Activated T-cell treated with anti-CD3 and anti-CD28 coated beads, Interleukin-2, amount 50 U/mL, for 24 hours (primary cell): ENCODE measurements at regions not wholly inside any gene's neighbourhood (a gene's known extent, or its start where the extent isn't known, plus 50 kb on each side); places are given as distances from the start of the nearest gene placed in this dataset.

Experiments
- DNase-seq: peaks from one replicate; pipeline ENCODE4 v3.0.0-alpha.2; 2020
- H3K27ac Mint-ChIP-seq: 2 replicates; pipeline ENCODE4 v1.8.0; 2020; ENCODE audit warnings: mild to moderate bottlenecking, mixed read lengths
- H3K27me3 Mint-ChIP-seq: 2 replicates; pipeline ENCODE4 v1.8.0; 2020; ENCODE audit warnings: mixed read lengths
- H3K36me3 Mint-ChIP-seq: 2 replicates; pipeline ENCODE4 v1.8.0; 2020; ENCODE audit warnings: low read depth, mixed read lengths
- H3K4me1 Mint-ChIP-seq: 2 replicates; pipeline ENCODE4 v1.8.0; 2020; ENCODE audit warnings: low read depth, mixed read lengths
- H3K4me3 Mint-ChIP-seq: 2 replicates; pipeline ENCODE4 v1.8.0; 2020; ENCODE audit warnings: mild to moderate bottlenecking, moderate library complexity, mixed read lengths
- H3K9me3 Mint-ChIP-seq: 2 replicates; pipeline ENCODE4 v1.8.0; 2020; ENCODE audit warnings: mixed read lengths

GRCh38 chr10:29124864-29125263, 164.0 kb upstream of the LYZL1 start:
- no peaks in the 10 kb centered on the region for H3K4me1 Mint-ChIP-seq
- no peak overlapping the region for H3K4me3 Mint-ChIP-seq
- H3K27ac Mint-ChIP-seq, result no peak overlapping the region
- H3K9me3 Mint-ChIP-seq, result no peaks in the 10 kb centered on the region
- DNase-seq, result no peak
- H3K36me3 Mint-ChIP-seq, result no peaks in the 10 kb centered on the region
- H3K27me3 Mint-ChIP-seq, result peaks cover 3% of the 10 kb centered on the region

GRCh38 chr10:29127037-29127700, 161.7 kb upstream of the LYZL1 start:
- Mint-ChIP-seq H3K4me3 (no peak overlapping the region), H3K27ac (no peak overlapping the region)
- DNase-seq, result no peak

GRCh38 chr10:29127731-29128130, 161.1 kb upstream of the LYZL1 start:
- no peaks in the 10 kb centered on the region for H3K4me1 Mint-ChIP-seq
- H3K27ac Mint-ChIP-seq, result no peak overlapping the region
- no peak overlapping the region for H3K4me3 Mint-ChIP-seq
- H3K9me3 Mint-ChIP-seq, result no peaks in the 10 kb centered on the region
- H3K36me3 Mint-ChIP-seq, result no peaks in the 10 kb centered on the region
- H3K27me3 Mint-ChIP-seq, result peaks cover 23% of the 10 kb centered on the region
- DNase-seq, result no peak

More at GRCh38 chr10:29127037-29127700, 161.7 kb upstream of the LYZL1 start:
- H3K36me3 Mint-ChIP-seq, result no peaks in the 10 kb centered on the region
- H3K9me3 Mint-ChIP-seq, result no peaks in the 10 kb centered on the region
- H3K4me1 Mint-ChIP-seq, result no peaks in the 10 kb centered on the region
- peaks cover 17% of the 10 kb centered on the region for H3K27me3 Mint-ChIP-seq

- no peaks in the 10 kb centered on the region for H3K4me1 Mint-ChIP-seq
- no peak for DNase-seq
- H3K27ac Mint-ChIP-seq, result no peak overlapping the region
- no peak overlapping the region for H3K4me3 Mint-ChIP-seq
- H3K27me3 Mint-ChIP-seq, result peaks cover 28% of the 10 kb centered on the region
- H3K9me3 Mint-ChIP-seq, result no peaks in the 10 kb centered on the region
- H3K36me3 Mint-ChIP-seq, result no peaks in the 10 kb centered on the region
These were observed 158.6 kb upstream of the LYZL1 start for GRCh38 chr10:29130190-29130673.

GRCh38 chr10:29131952-29132547, 156.8 kb upstream of the LYZL1 start:
- H3K4me3 Mint-ChIP-seq, result no peak overlapping the region
- H3K36me3 Mint-ChIP-seq, result no peaks in the 10 kb centered on the region
- no peaks in the 10 kb centered on the region for H3K9me3 Mint-ChIP-seq
- DNase-seq, result no peak
- peaks cover 28% of the 10 kb centered on the region for H3K27me3 Mint-ChIP-seq
- no peak overlapping the region for H3K27ac Mint-ChIP-seq
- no peaks in the 10 kb centered on the region for H3K4me1 Mint-ChIP-seq

GRCh38 chr10:29132551-29133111, 156.2 kb upstream of the LYZL1 start:
- no peak for DNase-seq
- H3K4me3 Mint-ChIP-seq, result no peak overlapping the region
- peaks cover 29% of the 10 kb centered on the region for H3K27me3 Mint-ChIP-seq

GRCh38 chr10:29135337-29135736, 153.5 kb upstream of the LYZL1 start:
- H3K9me3 Mint-ChIP-seq, result no peaks in the 10 kb centered on the region
- DNase-seq, result no peak
- no peak overlapping the region for H3K27ac Mint-ChIP-seq
- H3K4me1 Mint-ChIP-seq, result no peaks in the 10 kb centered on the region
- H3K36me3 Mint-ChIP-seq, result no peaks in the 10 kb centered on the region
- H3K27me3 Mint-ChIP-seq, result peaks cover 25% of the 10 kb centered on the region
- no peak overlapping the region for H3K4me3 Mint-ChIP-seq

More at GRCh38 chr10:29132551-29133111, 156.2 kb upstream of the LYZL1 start:
- Mint-ChIP-seq H3K4me1 (no peaks in the 10 kb centered on the region), H3K9me3 (no peaks in the 10 kb centered on the region), H3K27ac (no peak overlapping the region), H3K36me3 (no peaks in the 10 kb centered on the region)

- no peaks in the 10 kb centered on the region for H3K4me1 Mint-ChIP-seq
- no peak overlapping the region for H3K4me3 Mint-ChIP-seq
- H3K27me3 Mint-ChIP-seq, result peaks cover 21% of the 10 kb centered on the region
- H3K36me3 Mint-ChIP-seq, result no peaks in the 10 kb centered on the region
- H3K27ac Mint-ChIP-seq, result no peak overlapping the region
- DNase-seq, result no peak
- no peaks in the 10 kb centered on the region for H3K9me3 Mint-ChIP-seq
These were observed 152.5 kb upstream of the LYZL1 start for GRCh38 chr10:29136411-29136810.

- no peaks in the 10 kb centered on the region for H3K36me3 Mint-ChIP-seq
- no peaks in the 10 kb centered on the region for H3K9me3 Mint-ChIP-seq
- no peak overlapping the region for H3K4me3 Mint-ChIP-seq
- H3K27ac Mint-ChIP-seq, result no peak overlapping the region
- DNase-seq, result no peak
- no peaks in the 10 kb centered on the region for H3K4me1 Mint-ChIP-seq
- peaks cover 18% of the 10 kb centered on the region for H3K27me3 Mint-ChIP-seq
These were observed 148.7 kb upstream of the LYZL1 start for GRCh38 chr10:29140151-29140550.

- Mint-ChIP-seq H3K27ac (no peak overlapping the region), H3K9me3 (no peaks in the 10 kb centered on the region), H3K4me3 (no peak overlapping the region), H3K36me3 (no peaks in the 10 kb centered on the region), H3K4me1 (no peaks in the 10 kb centered on the region), H3K27me3 (peaks cover 24% of the 10 kb centered on the region)
- no peak for DNase-seq
These were observed 147.9 kb upstream of the LYZL1 start for GRCh38 chr10:29140991-29141390.

- Mint-ChIP-seq H3K9me3 (no peaks in the 10 kb centered on the region), H3K27ac (no peak overlapping the region), H3K4me1 (no peaks in the 10 kb centered on the region), H3K27me3 (peaks cover 27% of the 10 kb centered on the region), H3K4me3 (no peak overlapping the region), H3K36me3 (no peaks in the 10 kb centered on the region)
- no peak for DNase-seq
These were observed 147.1 kb upstream of the LYZL1 start for GRCh38 chr10:29141761-29142160.

- H3K9me3 Mint-ChIP-seq, result no peaks in the 10 kb centered on the region
- H3K4me3 Mint-ChIP-seq, result no peak overlapping the region
- H3K27me3 Mint-ChIP-seq, result peaks cover 25% of the 10 kb centered on the region
- DNase-seq, result no peak
- no peak overlapping the region for H3K27ac Mint-ChIP-seq
- no peaks in the 10 kb centered on the region for H3K4me1 Mint-ChIP-seq
- no peaks in the 10 kb centered on the region for H3K36me3 Mint-ChIP-seq
These were observed 146.2 kb upstream of the LYZL1 start for GRCh38 chr10:29142516-29143314.

- Mint-ChIP-seq H3K9me3 (no peaks in the 10 kb centered on the region), H3K27me3 (peaks cover 24% of the 10 kb centered on the region), H3K4me3 (no peak overlapping the region), H3K4me1 (no peaks in the 10 kb centered on the region), H3K27ac (no peak overlapping the region), H3K36me3 (no peaks in the 10 kb centered on the region)
- no peak for DNase-seq
These were observed 144.7 kb upstream of the LYZL1 start for GRCh38 chr10:29144126-29144525.

- H3K27ac Mint-ChIP-seq, result no peak overlapping the region
- no peak for DNase-seq
- no peaks in the 10 kb centered on the region for H3K36me3 Mint-ChIP-seq
- peaks cover 24% of the 10 kb centered on the region for H3K27me3 Mint-ChIP-seq
- no peaks in the 10 kb centered on the region for H3K9me3 Mint-ChIP-seq
- no peak overlapping the region for H3K4me3 Mint-ChIP-seq
- H3K4me1 Mint-ChIP-seq, result no peaks in the 10 kb centered on the region
These were observed 142.4 kb upstream of the LYZL1 start for GRCh38 chr10:29146311-29147100.
